GM04503 (cell line): ENCODE measurements at regions not wholly inside any gene's neighbourhood (a gene's known extent, or its start where the extent isn't known, plus 50 kb on each side); places are given as distances from the start of the nearest gene placed in this dataset.
A peak's percentile ranks its signal among the peaks of the same experiment; 100 is the strongest.

Source experiments
- DNase-seq: peaks from one replicate; pipeline ENCODE4 v3.0.0-alpha.2; 2012; ENCODE audit warnings: low read depth

GRCh38 chr7:17178545-17178944, 119.9 kb upstream of the AHR start:
- DNase-seq: no peak

- DNase-seq: no peak
Observed at GRCh38 chr7:17181482-17181881, 117.0 kb upstream of the AHR start.

- peak; percentile 96 for DNase-seq
Observed at GRCh38 chr7:17183630-17184328, 114.7 kb upstream of the AHR start.

- DNase-seq: peak; percentile 22
Observed at GRCh38 chr7:17184805-17185689, 113.4 kb upstream of the AHR start.

- DNase-seq: peak; percentile 9
Observed at GRCh38 chr7:17185690-17186070, 112.8 kb upstream of the AHR start.

GRCh38 chr7:17186745-17187530, 111.5 kb upstream of the AHR start:
- no peak for DNase-seq

- no peak for DNase-seq
Observed at GRCh38 chr7:17194656-17195055, 103.8 kb upstream of the AHR start.

GRCh38 chr7:17195576-17195975, 102.9 kb upstream of the AHR start:
- DNase-seq: no peak

GRCh38 chr7:17205910-17206309, 92.5 kb upstream of the AHR start:
- no peak for DNase-seq

- DNase-seq: no peak
Observed at GRCh38 chr7:17206349-17206905, 92.0 kb upstream of the AHR start.

- DNase-seq: no peak
Observed at GRCh38 chr7:17207220-17207619, 91.2 kb upstream of the AHR start.

- DNase-seq: no peak
Observed at GRCh38 chr7:17209101-17209500, 89.4 kb upstream of the AHR start.

GRCh38 chr7:17211307-17211836, 87.1 kb upstream of the AHR start:
- no peak for DNase-seq

- DNase-seq: no peak
Observed at GRCh38 chr7:17212188-17212587, 86.3 kb upstream of the AHR start.

GRCh38 chr7:17227766-17228490, 70.5 kb upstream of the AHR start:
- DNase-seq: no peak

- DNase-seq: no peak
Observed at GRCh38 chr7:17229228-17229627, 69.2 kb upstream of the AHR start.

- DNase-seq: no peak
Observed at GRCh38 chr7:17230099-17230807, 68.2 kb upstream of the AHR start.

GRCh38 chr7:17233603-17234002, 64.8 kb upstream of the AHR start:
- DNase-seq: no peak

GRCh38 chr7:17234030-17234397, 64.4 kb upstream of the AHR start:
- DNase-seq: no peak

- peak; percentile 88 for DNase-seq
Observed at GRCh38 chr7:17234398-17235031, 63.9 kb upstream of the AHR start.
